NCI-H2227 (cell line): ENCODE measurements at regions not wholly inside any gene's neighbourhood (a gene's known extent, or its start where the extent isn't known, plus 50 kb on each side); places are given as distances from the start of the nearest gene placed in this dataset.
"Not testable (repeated sequence)": the region's sequence is repeated elsewhere in the genome, so short reads cannot be mapped to it uniquely, and the experiment has no call there.

Source experiments
- DNase-seq: peaks from one replicate; lab custom pipeline; 2025; ENCODE audit not compliant: unreplicated experiment; lab: John Stamatoyannopoulos, UW

- DNase-seq: no peak
Measured at GRCh38 chr12:24679126-24679525, 269.8 kb downstream of the BCAT1 start.

- DNase-seq: no peak
Measured at GRCh38 chr12:24678436-24678835, 270.5 kb downstream of the BCAT1 start.

DNA sequence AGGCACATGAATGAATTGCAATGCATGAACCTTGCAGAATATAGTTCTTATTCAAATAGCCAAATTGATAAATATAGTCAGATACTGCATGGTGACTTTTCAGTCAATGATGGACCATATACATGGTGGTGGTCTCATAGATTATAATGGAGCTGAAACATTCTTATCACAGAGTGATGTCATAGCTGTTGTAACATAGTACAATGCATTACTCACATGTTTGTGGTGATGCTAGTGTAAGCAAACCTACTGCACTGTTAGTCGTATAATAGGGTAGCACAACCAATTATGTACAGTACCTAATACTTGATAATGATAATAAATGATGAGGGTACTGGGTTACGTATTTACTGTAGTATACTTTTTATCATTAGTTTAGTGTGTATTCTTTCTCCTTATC, 280.3 kb downstream of the BCAT1 start:
- DNase-seq: no peak

DNA sequence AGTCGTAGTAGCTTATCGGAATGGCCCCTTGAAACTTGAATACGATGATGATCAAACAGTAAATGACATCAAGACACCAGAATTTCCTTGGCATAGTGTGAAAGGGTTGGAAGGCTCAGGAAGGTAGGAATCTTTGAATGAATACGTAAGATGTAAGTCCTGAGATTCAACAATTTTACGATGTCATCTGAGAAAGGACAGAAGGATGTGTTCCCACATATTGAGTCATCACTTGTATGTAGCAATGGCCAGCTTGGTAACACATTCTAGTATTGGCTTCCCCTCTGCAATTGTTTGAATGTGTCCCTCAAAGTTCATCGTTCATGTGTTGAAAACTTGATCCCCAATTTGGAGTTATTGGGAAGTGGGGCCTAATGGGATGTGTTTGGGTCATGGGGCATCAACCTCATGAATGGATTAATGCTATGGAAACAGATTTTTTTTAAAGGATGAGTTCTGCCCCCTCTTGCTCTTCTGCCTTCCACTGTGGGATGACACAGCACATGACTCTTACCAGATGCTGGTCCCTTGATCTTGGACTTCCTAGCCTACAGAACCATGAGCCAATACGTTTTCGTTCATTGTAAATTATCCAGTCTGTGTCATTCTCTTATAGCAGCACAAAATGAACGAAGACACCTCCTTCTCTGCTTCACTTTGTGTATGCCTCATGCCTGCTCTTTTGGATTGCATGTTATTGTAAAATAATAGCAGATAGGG, 284.6 kb downstream of the BCAT1 start:
- no peak for DNase-seq

- DNase-seq: no peak
Measured at GRCh38 chr12:24661657-24662096, 287.2 kb downstream of the BCAT1 start.

DNA sequence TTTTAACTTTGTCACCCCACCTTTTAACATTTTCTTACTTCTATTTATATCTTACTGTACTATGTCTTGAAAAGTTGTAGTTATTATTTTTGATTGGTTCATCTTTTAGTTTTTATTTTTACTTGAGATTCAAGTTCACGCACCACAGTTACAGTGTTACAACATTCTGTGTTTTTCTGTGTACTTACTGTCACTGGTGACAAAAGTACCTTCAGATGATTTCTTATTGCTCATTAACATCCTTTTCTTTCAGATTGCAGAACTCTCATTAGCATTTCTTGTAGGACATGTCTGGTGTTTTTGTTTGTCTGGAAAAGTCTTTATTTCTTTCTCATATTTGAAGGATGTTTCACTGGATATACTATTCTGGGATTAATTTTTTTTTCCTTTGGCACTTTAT, 289.9 kb downstream of the BCAT1 start:
- no peak for DNase-seq

DNA sequence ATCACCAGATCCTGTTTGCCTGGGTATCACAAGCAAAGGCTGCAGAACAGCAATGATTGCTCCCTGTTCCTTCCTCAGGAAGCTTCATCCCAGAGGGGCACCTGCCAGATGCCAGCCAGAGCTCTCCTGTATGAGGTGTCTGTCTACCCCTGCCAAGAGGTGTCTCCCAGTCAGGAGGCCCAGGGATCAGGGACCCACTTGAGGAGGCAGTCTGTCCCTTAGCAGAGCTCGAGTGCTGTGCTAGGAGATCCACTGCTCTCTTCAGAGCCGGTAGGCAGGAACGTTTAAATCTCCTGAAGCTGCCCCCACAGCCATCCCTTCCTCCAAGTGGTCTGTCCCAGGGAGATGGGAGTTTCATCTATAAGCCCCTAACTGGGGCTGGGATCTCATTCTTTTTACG, 294.6 kb downstream of the BCAT1 start:
- DNase-seq: not testable (repeated sequence)

DNA sequence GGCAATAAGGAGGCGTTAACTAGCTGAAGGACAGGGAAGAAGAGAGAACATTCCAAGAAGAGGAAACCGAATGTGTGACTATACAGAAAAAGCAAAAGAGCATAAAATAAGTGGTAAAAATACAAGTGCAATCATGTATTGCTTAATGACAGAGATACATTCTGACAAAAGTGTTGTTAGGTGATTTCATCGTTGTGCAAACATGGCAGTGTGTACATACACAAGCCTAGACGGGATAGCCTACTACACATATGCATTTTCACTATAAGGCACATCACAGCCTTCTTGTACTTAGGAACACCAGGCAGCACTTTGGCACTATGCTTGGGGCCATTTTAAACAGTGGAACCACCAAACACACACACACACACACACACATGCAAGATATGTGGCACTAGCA, 299.3 kb downstream of the BCAT1 start:
- DNase-seq: no peak

GRCh38 chr12:24649209-24649608, 299.7 kb downstream of the BCAT1 start:
- DNase-seq: no peak

DNA sequence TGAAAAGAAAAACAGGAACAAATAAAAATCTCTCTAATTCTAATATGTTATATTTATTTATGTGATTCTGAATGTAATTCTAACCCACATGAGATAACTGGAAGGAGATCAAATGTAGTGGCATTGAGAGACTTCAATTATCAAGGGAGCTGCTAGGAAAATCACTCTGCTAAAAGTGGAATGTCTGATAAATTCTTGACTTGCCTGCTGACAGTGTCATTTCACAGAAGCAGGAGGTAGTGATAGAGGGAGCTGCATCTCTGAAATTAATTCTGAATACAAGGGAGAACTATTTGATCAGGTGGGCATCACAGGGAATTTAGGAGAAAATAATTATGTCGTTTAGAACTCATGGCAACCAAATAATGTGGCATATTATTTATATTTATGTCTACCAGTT, 303.6 kb downstream of the BCAT1 start:
- DNase-seq: no peak

GRCh38 chr12:24643120-24644119, 305.5 kb downstream of the BCAT1 start:
- DNase-seq: no peak

GRCh38 chr12:24639641-24640040, 309.3 kb downstream of the BCAT1 start:
- DNase-seq: no peak

DNA sequence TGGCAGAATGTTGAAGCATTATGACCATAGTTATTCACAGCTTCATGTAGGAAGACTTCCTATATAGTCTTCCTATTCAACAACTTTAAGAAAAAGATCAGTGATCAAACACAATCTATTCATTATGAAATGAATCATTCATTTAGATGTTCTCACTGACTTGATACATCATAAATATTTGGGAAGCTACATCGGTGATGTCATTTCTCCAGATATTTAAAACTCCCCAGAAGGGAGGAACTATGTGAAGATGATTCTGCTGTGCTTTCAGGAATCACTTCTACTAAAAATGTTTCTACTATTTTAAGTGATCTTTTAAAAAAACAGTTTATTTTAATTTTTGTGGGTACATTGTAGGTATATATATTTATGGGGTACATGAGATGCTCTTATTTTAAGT, 316.4 kb downstream of the BCAT1 start:
- no peak for DNase-seq

- DNase-seq: no peak
Measured at GRCh38 chr12:24631676-24632426, 317.1 kb downstream of the BCAT1 start.

- no peak for DNase-seq
Measured at GRCh38 chr12:24630856-24631255, 318.0 kb downstream of the BCAT1 start.

DNA sequence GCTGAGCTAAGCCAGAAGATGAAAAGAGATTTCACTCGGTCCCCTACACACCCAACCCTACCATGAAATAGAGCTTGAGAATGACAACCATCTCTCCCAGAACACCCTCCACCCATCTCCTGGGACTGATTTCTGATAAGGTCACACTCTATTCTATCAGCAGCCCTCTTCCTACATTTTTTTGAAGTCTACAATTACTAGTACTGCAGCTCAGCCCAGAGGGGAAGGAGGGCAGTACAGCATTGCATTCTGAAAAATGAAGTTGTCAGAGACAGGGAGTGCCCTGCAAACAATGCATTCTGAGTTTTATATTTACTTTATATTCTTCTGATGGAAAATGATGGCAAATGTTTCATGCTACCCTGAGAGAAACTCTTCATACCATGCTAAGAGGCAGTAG, 318.5 kb downstream of the BCAT1 start:
- DNase-seq: no peak

DNA sequence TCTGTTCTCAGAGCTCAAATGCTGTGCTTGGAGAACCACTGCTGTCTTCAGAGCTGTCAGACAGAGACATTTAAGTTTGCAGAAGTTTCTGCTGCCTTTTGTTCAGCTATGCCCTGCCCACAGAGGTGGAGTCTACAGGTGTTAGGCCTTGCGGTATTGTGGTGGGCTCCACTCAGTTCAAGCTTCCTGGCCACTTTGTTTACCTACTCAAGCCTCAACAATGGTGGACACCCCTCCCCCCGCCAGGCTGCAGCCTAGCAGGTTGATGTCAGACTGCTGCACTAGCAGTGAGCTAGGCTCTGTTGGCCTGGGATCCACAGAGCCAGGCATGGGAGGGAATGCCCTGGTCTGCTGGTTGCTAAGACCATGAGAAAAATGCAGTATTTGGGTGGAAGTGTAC, 323.8 kb downstream of the BCAT1 start:
- no peak for DNase-seq

- DNase-seq: not testable (repeated sequence)
Measured at GRCh38 chr12:24619954-24620353, 328.9 kb downstream of the BCAT1 start.

- DNase-seq: no peak
Measured at GRCh38 chr12:24617471-24617870, 331.4 kb downstream of the BCAT1 start.

DNA sequence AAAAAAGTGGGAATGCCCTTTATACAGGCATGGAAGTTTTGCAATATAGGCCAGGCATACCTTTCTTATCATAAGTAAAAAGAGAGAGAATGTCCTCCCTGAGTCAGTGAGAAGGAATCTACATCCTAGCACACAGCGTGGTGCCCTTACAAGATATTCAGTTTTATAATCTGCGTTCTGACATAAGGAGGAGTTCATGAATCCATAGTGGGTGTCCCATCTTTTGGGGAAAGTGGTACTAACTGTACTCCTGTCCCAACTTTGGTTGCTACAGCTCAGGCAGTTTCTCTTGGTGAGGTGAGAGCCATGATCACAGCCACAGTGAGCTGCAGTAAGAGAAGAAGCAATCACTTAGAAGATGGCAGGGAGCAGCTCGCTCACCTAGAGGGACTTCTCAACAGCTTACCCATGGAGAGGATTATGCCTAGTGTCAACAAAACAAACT, 332.9 kb downstream of the BCAT1 start:
- DNase-seq: no peak

DNA sequence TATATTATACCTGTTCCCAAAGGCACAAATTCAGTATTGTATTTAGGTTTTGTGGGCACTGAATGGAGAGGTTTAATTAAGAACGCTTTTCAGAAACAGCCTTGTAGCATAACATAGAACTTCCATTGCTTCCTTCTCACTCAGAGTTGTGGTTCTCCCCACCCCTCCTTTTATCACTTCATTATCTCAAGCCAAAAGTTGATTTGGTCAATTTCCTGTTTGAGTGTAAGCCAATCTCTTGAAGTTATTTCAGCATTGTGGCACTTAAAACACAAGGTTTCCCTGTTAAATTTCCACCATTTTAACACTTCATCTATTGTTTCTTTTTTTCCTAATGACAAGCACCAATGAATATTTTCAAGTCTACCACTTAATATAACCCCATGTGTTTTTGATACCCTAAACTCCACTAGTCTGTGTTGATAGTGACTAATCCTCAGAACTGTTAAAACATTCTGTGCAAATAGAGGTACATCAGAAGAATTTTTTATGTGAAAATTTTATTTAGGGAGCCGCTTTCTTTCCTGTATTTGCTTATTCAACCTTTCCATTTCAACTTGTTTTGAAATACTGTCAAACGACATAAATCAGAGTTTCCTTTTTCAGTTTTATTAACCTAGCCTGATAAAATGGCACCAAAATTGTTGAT, 340.1 kb downstream of the BCAT1 start:
- DNase-seq: no peak
